Common myeloid progenitor, CD34-positive (primary cell): ENCODE measurements at regions not wholly inside any gene's neighbourhood (a gene's known extent, or its start where the extent isn't known, plus 50 kb on each side); places are given as distances from the start of the nearest gene placed in this dataset.

Source experiments
- CTCF ChIA-PET: fragments of 350-600 bp; sonication (Branson Sonifier 250); formaldehyde crosslinking; loops from one replicate; lab custom pipeline; 2021; ENCODE audit warnings: antibody characterized with exemption; lab: Charles Lee
- POLR2A ChIA-PET: fragments of 350-600 bp; sonication (Branson Sonifier 250); formaldehyde crosslinking; loops from one replicate; lab custom pipeline; 2021; ENCODE audit warnings: antibody characterized with exemption; lab: Charles Lee
- DNase-seq, 3 donors: peaks; one replicate each; pipeline versions ENCODE4 v3.0.0 to v3.0.0-alpha.2; 2013
- H3K27ac ChIP-seq, 2 experiments: 1 replicate in 1 of 2; 2 replicates in 1 of 2; pipeline ENCODE4 v1.7.0; 2013; ENCODE audit warnings: inconsistent platforms in 2 of 2, low read length in 2 of 2, mild to moderate bottlenecking in 2 of 2, low read depth in 1 of 2, moderate library complexity in 1 of 2; ENCODE audit not compliant: severe bottlenecking in 2 of 2, insufficient read depth in 1 of 2, poor library complexity in 1 of 2
- H3K27me3 ChIP-seq, 5 experiments: replicated peaks in 2 of 5; 1 replicate in 3 of 5; 2 replicates in 2 of 5; pipeline versions ENCODE4 v1.6.1 to v1.7.0; 2013; ENCODE audit warnings: low read length in 4 of 5, mild to moderate bottlenecking in 2 of 5, moderate library complexity in 2 of 5, inconsistent platforms in 1 of 5; ENCODE audit not compliant: insufficient read depth in 5 of 5, control insufficient read depth in 4 of 5
- H3K36me3 ChIP-seq, 4 experiments: 1 replicate in 2 of 4; 2 replicates in 2 of 4; pipeline versions ENCODE4 v1.6.1 to v1.7.0; 2013; ENCODE audit warnings: low read length in 3 of 4, control low read depth in 1 of 4, mild to moderate bottlenecking in 1 of 4; ENCODE audit not compliant: control insufficient read depth in 4 of 4, insufficient read depth in 4 of 4
- H3K4me1 ChIP-seq, 4 experiments: 1 replicate in 3 of 4; 2 replicates in 1 of 4; pipeline versions ENCODE4 v1.6.1 to v1.7.1; 2013; ENCODE audit warnings: low read length in 3 of 4, mild to moderate bottlenecking in 3 of 4, control low read depth in 1 of 4, inconsistent platforms in 1 of 4, moderate library complexity in 1 of 4; ENCODE audit not compliant: control insufficient read depth in 4 of 4, insufficient read depth in 4 of 4; ENCODE audit errors: control extremely low read depth in 1 of 4
- H3K4me3 ChIP-seq, 7 experiments: 1 replicate in 4 of 7; 2 replicates in 3 of 7; pipeline versions ENCODE4 v1.5.1 to v1.7.0; 2013; ENCODE audit warnings: mild to moderate bottlenecking in 7 of 7, low read length in 6 of 7, moderate library complexity in 6 of 7, inconsistent platforms in 2 of 7, low read depth in 2 of 7, control low read depth in 1 of 7; ENCODE audit not compliant: insufficient read depth in 4 of 7, control insufficient read depth in 1 of 7; ENCODE audit errors: extremely low read depth in 1 of 7
- H3K9me3 ChIP-seq, 5 experiments: 1 replicate in 4 of 5; 2 replicates in 1 of 5; pipeline versions ENCODE4 v1.6.1 to v1.7.1; 2013; ENCODE audit warnings: low read length in 4 of 5, mild to moderate bottlenecking in 2 of 5, inconsistent platforms in 1 of 5, low read depth in 1 of 5, moderate library complexity in 1 of 5; ENCODE audit not compliant: control insufficient read depth in 4 of 5, insufficient read depth in 2 of 5; ENCODE audit errors: control extremely low read depth in 1 of 5
- WGBS: methylation state at CpG from one replicate; pipeline ENCODE4 v1.1.5; 2013; ENCODE audit not compliant: insufficient coverage; 5-methylcytosine and 5-hydroxymethylcytosine counted together

GRCh38 chr12:45549337-45549902 is 180.1 kb upstream of the ARID2 start:
- H3K36me3 ChIP-seq, result no peaks in the 10 kb centered on the region
- CTCF ChIA-PET, result interaction anchor here (1.2 to 6.9 kb wide), 3 partner anchors 21 to 177 kb away, joined by 3 to 82 read pairs (median 3); partner anchors contain the start of gene ARID2
- H3K27ac ChIP-seq, result no peak overlapping the region
- WGBS, result 90% methylated on average over 3 of the region's 4 CpGs
- no peak for DNase-seq
- POLR2A ChIA-PET, result no interaction called here
- H3K4me3 ChIP-seq, result no peak overlapping the region
- no peaks in the 10 kb centered on the region for H3K9me3 ChIP-seq
- no peaks in the 10 kb centered on the region for H3K27me3 ChIP-seq
- H3K4me1 ChIP-seq, result no peaks in the 10 kb centered on the region

DNA sequence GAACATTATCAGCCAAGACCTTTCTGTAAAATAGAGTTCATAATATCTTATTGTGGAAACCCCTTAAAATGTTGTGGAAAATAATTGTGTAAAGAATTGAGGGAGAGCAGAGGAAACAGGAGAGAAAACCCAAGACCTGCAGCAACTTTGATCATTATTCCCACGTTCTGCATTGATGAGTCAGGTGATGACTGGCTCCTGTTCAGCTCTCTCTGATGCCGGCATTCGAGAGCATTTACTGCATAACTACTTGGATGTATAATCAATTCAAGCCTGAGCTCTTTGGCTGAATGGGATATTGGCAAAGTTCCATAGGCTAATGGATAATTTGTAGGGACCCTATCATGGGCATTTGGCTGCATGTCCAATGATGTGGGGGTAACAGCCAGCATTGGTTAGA is 176.3 kb upstream of the ARID2 start:
- WGBS, result 97% methylated on average over 3 of the region's 3 CpGs
- Histone ChIP-seq H3K9me3 (no peaks in the 10 kb centered on the region), H3K27me3 (no peaks in the 10 kb centered on the region), H3K4me3 (no peak overlapping the region), H3K4me1 (peaks cover 0 to 9% (median 3%) of the 10 kb centered on the region in 4 experiments), H3K27ac (no peak overlapping the region), H3K36me3 (no peaks in the 10 kb centered on the region)
- CTCF ChIA-PET, result interaction anchor here (1.7 kb wide), 1 partner anchor 9 kb away, joined by 6 read pairs; no protein-coding TSS in a partner anchor
- DNase-seq, result no peak
- POLR2A ChIA-PET, result no interaction called here

DNA sequence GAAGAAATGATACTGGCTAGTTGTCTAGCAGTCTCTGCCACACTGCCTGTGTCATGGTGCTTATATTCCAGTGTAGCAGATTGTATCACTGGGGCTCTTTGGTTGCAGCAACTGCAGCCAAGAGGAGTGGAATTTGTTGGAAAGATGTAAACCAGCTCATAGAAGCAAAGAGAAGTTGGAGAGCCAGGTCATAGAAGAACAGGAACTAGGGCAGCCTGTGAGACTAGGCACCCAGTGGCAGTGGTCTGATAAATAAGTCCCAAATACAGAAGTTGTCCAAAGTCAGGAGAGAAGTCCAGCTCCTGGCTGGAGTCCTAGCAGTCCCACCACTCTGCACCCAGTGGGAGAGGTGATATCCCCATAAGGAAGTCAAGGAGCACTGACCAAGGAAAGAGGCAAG is 172.5 kb upstream of the ARID2 start:
- ChIA-PET POLR2A (no interaction called here), CTCF (interaction anchor here (0.7 to 1.5 kb wide), 2 partner anchors 13 to 189 kb away, joined by 4 read pairs; no protein-coding TSS in a partner anchor)
- Histone ChIP-seq H3K4me3 (no peak overlapping the region), H3K36me3 (no peaks in the 10 kb centered on the region), H3K9me3 (no peaks in the 10 kb centered on the region), H3K27ac (no peak overlapping the region), H3K4me1 (peaks cover 0 to 9% (median 3%) of the 10 kb centered on the region in 4 experiments), H3K27me3 (no peaks in the 10 kb centered on the region)
- DNase-seq, result peak in 2 of 3 donors; percentile 40 to 43

GRCh38 chr12:45558353-45558752 is 171.2 kb upstream of the ARID2 start:
- H3K9me3 ChIP-seq, result no peaks in the 10 kb centered on the region
- H3K4me3 ChIP-seq, result no peak overlapping the region
- peaks cover 0 to 9% (median 3%) of the 10 kb centered on the region in 4 experiments for H3K4me1 ChIP-seq
- DNase-seq, result no peak
- ChIA-PET CTCF (interaction anchor here (1.7 kb wide), 1 partner anchor 9 kb away, joined by 4 read pairs; no protein-coding TSS in a partner anchor), POLR2A (no interaction called here)
- no peaks in the 10 kb centered on the region for H3K27me3 ChIP-seq
- H3K36me3 ChIP-seq, result no peaks in the 10 kb centered on the region
- H3K27ac ChIP-seq, result no peak overlapping the region
- no CpG with 5 or more reads among the region's 4 CpGs for WGBS

GRCh38 chr12:45559537-45559936 is 170.0 kb upstream of the ARID2 start:
- H3K4me1 ChIP-seq, result peaks cover 0 to 9% (median 3%) of the 10 kb centered on the region in 4 experiments
- ChIA-PET POLR2A (no interaction called here), CTCF (interaction anchor here (1.6 kb wide), 1 partner anchor 16 kb away, joined by 6 read pairs; no protein-coding TSS in a partner anchor)
- WGBS, result no CpG with 5 or more reads among the region's 3 CpGs
- no peak for DNase-seq
- no peak overlapping the region for H3K27ac ChIP-seq
- no peaks in the 10 kb centered on the region for H3K9me3 ChIP-seq
- no peak overlapping the region for H3K4me3 ChIP-seq
- no peaks in the 10 kb centered on the region for H3K27me3 ChIP-seq
- H3K36me3 ChIP-seq, result no peaks in the 10 kb centered on the region

GRCh38 chr12:45560689-45561088 is 168.8 kb upstream of the ARID2 start:
- ChIA-PET CTCF (no interaction called here), POLR2A (no interaction called here)
- DNase-seq, result no peak
- Histone ChIP-seq H3K4me3 (no peak overlapping the region), H3K9me3 (no peaks in the 10 kb centered on the region), H3K27me3 (no peaks in the 10 kb centered on the region), H3K4me1 (peaks cover 0 to 9% (median 3%) of the 10 kb centered on the region in 4 experiments), H3K27ac (no peak overlapping the region), H3K36me3 (no peaks in the 10 kb centered on the region)
- 100% methylated on average over 3 of the region's 4 CpGs for WGBS

DNA sequence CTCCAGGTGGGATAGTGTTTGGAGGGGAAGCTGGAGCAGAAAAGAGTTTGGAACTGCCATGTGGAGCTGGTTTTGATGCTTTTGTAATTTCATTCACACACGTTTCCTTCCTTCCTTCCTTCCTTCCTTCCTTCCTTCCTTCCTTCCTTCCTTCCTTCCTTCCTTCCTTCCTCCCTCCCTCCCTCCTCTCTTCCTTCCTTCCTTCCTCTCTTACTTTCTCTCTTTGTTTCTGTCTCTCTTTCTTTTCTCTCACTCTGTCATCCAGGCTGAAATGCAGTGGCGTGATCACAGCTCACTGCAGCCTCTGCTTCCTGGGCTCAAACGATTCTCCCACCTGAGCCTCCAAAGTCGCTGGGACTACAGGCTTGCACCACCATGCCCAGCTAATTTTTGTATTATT is 168.0 kb upstream of the ARID2 start:
- Histone ChIP-seq H3K4me1 (peaks cover 0 to 7% (median 3%) of the 10 kb centered on the region in 4 experiments), H3K4me3 (no peak overlapping the region), H3K27me3 (no peaks in the 10 kb centered on the region), H3K9me3 (no peaks in the 10 kb centered on the region), H3K27ac (no peak overlapping the region), H3K36me3 (no peaks in the 10 kb centered on the region)
- DNase-seq, result no peak
- 80% methylated on average over 3 of the region's 4 CpGs for WGBS
- CTCF ChIA-PET, result no interaction called here
- POLR2A ChIA-PET, result interaction anchor here (0.6 kb wide), 1 partner anchor 29 kb away, joined by 4 read pairs; no protein-coding TSS in a partner anchor
